Spleen (tissue), 11 donors: ENCODE measurements at regions not wholly inside any gene's neighbourhood (a gene's known extent, or its start where the extent isn't known, plus 50 kb on each side); places are given as distances from the start of the nearest gene placed in this dataset.

ENCODE experiments used
- DNase-seq: peaks from one replicate; pipeline ENCODE4 v3.0.0-alpha.2; 2020
- H3K27ac ChIP-seq, 8 donors: fragments of 200-600 bp; sonication (generic) in 7 of 8; 1 replicate in 4 of 8; 2 replicates in 4 of 8; pipeline versions ENCODE4 v1.5.0 to v1.8.0; 2016 to 2021; ENCODE audit warnings: inconsistent platforms in 4 of 8, mild to moderate bottlenecking in 4 of 8, moderate library complexity in 1 of 8
- H3K27me3 ChIP-seq, 7 donors: fragments of 200-600 bp; sonication (generic) in 6 of 7; replicated peaks in 1 of 7; 1 replicate in 4 of 7; 2 replicates in 3 of 7; pipeline versions ENCODE4 v1.5.0 to v1.8.0; 2016 to 2021; ENCODE audit warnings: inconsistent platforms in 3 of 7, mild to moderate bottlenecking in 1 of 7
- H3K36me3 ChIP-seq, 6 donors: fragments of 200-600 bp; sonication (generic) in 5 of 6; 1 replicate in 4 of 6; 2 replicates in 2 of 6; pipeline versions ENCODE4 v1.5.0 to v1.8.0; 2016 to 2021; ENCODE audit warnings: inconsistent platforms in 2 of 6
- H3K4me1 ChIP-seq, 6 donors: fragments of 200-600 bp; sonication (generic) in 5 of 6; 1 replicate in 3 of 6; 2 replicates in 3 of 6; pipeline versions ENCODE4 v1.5.0 to v1.8.0; 2016 to 2021; ENCODE audit warnings: inconsistent platforms in 3 of 6
- H3K4me3 ChIP-seq, 8 donors: fragments of 200-600 bp; sonication (generic) in 7 of 8; 1 replicate in 4 of 8; 2 replicates in 4 of 8; pipeline versions ENCODE4 v1.5.0 to v1.8.0; 2016 to 2021; ENCODE audit warnings: inconsistent platforms in 4 of 8, mild to moderate bottlenecking in 4 of 8, moderate library complexity in 2 of 8
- H3K9me3 ChIP-seq, 8 donors: fragments of 200-600 bp; sonication (generic) in 7 of 8; 1 replicate in 4 of 8; 2 replicates in 4 of 8; pipeline versions ENCODE4 v1.5.0 to v1.8.0; 2016 to 2021; ENCODE audit warnings: inconsistent platforms in 4 of 8
- CTCF ChIP-seq, 11 experiments: fragments of 200-600 bp in 7 of 11; fragments of 450-650 bp in 4 of 11; sonication (generic) in 4 of 11; IDR thresholded peaks in 8 of 11; conservative IDR thresholded peaks in 3 of 11; 1 replicate in 7 of 11; 2 replicates in 4 of 11; pipeline versions ENCODE4 v1.4.0 to v1.8.0; 2016 to 2021; ENCODE audit warnings: antibody characterized with exemption in 11 of 11, inconsistent platforms in 4 of 11, mild to moderate bottlenecking in 1 of 11
- POLR2A ChIP-seq, 3 donors: fragments of 450-650 bp; IDR thresholded peaks; one replicate each; pipeline ENCODE4 v1.5.1; 2017; ENCODE audit warnings: antibody characterized with exemption in 3 of 3, mild to moderate bottlenecking in 1 of 3
- POLR2AphosphoS5 ChIP-seq, 3 donors: sonication (generic); formaldehyde crosslinking; IDR thresholded peaks; one replicate each; pipeline ENCODE4 v1.5.1; 2017; ENCODE audit warnings: antibody characterized with exemption in 3 of 3
- WGBS, 5 donors: extraction: QIAGEN DNeasy Blood & Tissue Kit in 3 of 5; methylation state at CpG; one replicate each; pipeline versions ENCODE4 v1.1.5 to v1.1.7; 2013 to 2018; 5-methylcytosine and 5-hydroxymethylcytosine counted together
- intact Hi-C: fragments of 100-400 bp; cut with DNase I; formaldehyde crosslinking; loops from one replicate; pipeline ENCODE4 v1.15.0; 2023; ENCODE audit warnings: low total_unique reads
- donor health status: healthy with polysubstance abuse.
- donor health status: DM: no; HTN: no; CAD: no; lungs with moderate emphysema.
- donor health status: DM: no; HTN: no; CAD: no.
- donor health status: Bipolar disorder and iron deficiency.
- donor health status: healthy.
- donor health status: DM: no; HTN: no; CAD: no.
- donor health status: DM: yes; HTN: yes; CAD: no.

GRCh38 chr4:24056289-24056688 lies 166.4 kb upstream of the PPARGC1A start:
- WGBS, 5 donors: 73 to 89% (median 80%) methylated on average over 1 of the region's 1 CpG
- no peaks in the 10 kb centered on the region for H3K27me3 ChIP-seq
- H3K27ac ChIP-seq: no peak overlapping the region
- H3K9me3 ChIP-seq: no peaks in the 10 kb centered on the region
- no peaks in the 10 kb centered on the region for H3K36me3 ChIP-seq
- no peak overlapping the region for H3K4me3 ChIP-seq
- DNase-seq: no peak
- TF ChIP-seq POLR2A (IDR thresholded peaks at IDR 0.05) (no peak), POLR2AphosphoS5 (IDR thresholded peaks at IDR 0.05) (no peak), CTCF (IDR thresholded peaks at IDR 0.05 in 8 of 11, conservative IDR thresholded peaks at IDR 0.05 in 3 of 11) (no peak)
- intact Hi-C loops: no loop called here
- no peaks in the 10 kb centered on the region for H3K4me1 ChIP-seq

GRCh38 chr4:24055623-24056022 lies 165.8 kb upstream of the PPARGC1A start:
- Histone ChIP-seq H3K4me3 (no peak overlapping the region), H3K9me3 (no peaks in the 10 kb centered on the region), H3K36me3 (no peaks in the 10 kb centered on the region), H3K27me3 (no peaks in the 10 kb centered on the region), H3K27ac (no peak overlapping the region), H3K4me1 (no peaks in the 10 kb centered on the region)
- WGBS, 5 donors: 72 to 87% (median 84%) methylated on average over 3 of the region's 3 CpGs
- no peak for TF ChIP-seq POLR2A (IDR thresholded peaks at IDR 0.05)
- no peak for TF ChIP-seq POLR2AphosphoS5 (IDR thresholded peaks at IDR 0.05)
- no peak for TF ChIP-seq CTCF (IDR thresholded peaks at IDR 0.05 in 8 of 11, conservative IDR thresholded peaks at IDR 0.05 in 3 of 11)
- DNase-seq: no peak
- intact Hi-C loops: no loop called here

GRCh38 chr4:24054910-24055309 lies 165.1 kb upstream of the PPARGC1A start:
- intact Hi-C loops: no loop called here
- Histone ChIP-seq H3K36me3 (no peaks in the 10 kb centered on the region), H3K4me1 (no peaks in the 10 kb centered on the region), H3K27ac (no peak overlapping the region), H3K4me3 (no peak overlapping the region), H3K27me3 (no peaks in the 10 kb centered on the region), H3K9me3 (no peaks in the 10 kb centered on the region)
- no peak for DNase-seq
- 79 to 87% (median 85%) methylated on average over 3 of the region's 3 CpGs for WGBS, 5 donors
- no peak for TF ChIP-seq POLR2A (IDR thresholded peaks at IDR 0.05)
- TF ChIP-seq CTCF (IDR thresholded peaks at IDR 0.05 in 8 of 11, conservative IDR thresholded peaks at IDR 0.05 in 3 of 11): no peak
- no peak for TF ChIP-seq POLR2AphosphoS5 (IDR thresholded peaks at IDR 0.05)

GRCh38 chr4:24053934-24054333 lies 164.1 kb upstream of the PPARGC1A start:
- Histone ChIP-seq H3K9me3 (no peaks in the 10 kb centered on the region), H3K4me1 (no peaks in the 10 kb centered on the region), H3K27me3 (no peaks in the 10 kb centered on the region), H3K36me3 (no peaks in the 10 kb centered on the region), H3K27ac (no peak overlapping the region), H3K4me3 (no peak overlapping the region)
- intact Hi-C loops: no loop called here
- TF ChIP-seq POLR2AphosphoS5 (IDR thresholded peaks at IDR 0.05) (no peak), CTCF (IDR thresholded peaks at IDR 0.05 in 8 of 11, conservative IDR thresholded peaks at IDR 0.05 in 3 of 11) (no peak), POLR2A (IDR thresholded peaks at IDR 0.05) (no peak)
- DNase-seq: no peak
